HEK293T (cell line): ENCODE measurements at regions not wholly inside any gene's neighbourhood (a gene's known extent, or its start where the extent isn't known, plus 50 kb on each side); places are given as distances from the start of the nearest gene placed in this dataset.

ENCODE experiments used
- ARNT ChIP-seq: fragments of 450-650 bp; IDR thresholded peaks from 2 replicates; pipeline ENCODE4 v1.6.1; 2017; ENCODE audit warnings: mild to moderate bottlenecking
- ELF4 ChIP-seq: fragments of 450-650 bp; IDR thresholded peaks from 2 replicates; pipeline ENCODE4 v1.6.1; 2017; ENCODE audit warnings: antibody characterized with exemption

DNA sequence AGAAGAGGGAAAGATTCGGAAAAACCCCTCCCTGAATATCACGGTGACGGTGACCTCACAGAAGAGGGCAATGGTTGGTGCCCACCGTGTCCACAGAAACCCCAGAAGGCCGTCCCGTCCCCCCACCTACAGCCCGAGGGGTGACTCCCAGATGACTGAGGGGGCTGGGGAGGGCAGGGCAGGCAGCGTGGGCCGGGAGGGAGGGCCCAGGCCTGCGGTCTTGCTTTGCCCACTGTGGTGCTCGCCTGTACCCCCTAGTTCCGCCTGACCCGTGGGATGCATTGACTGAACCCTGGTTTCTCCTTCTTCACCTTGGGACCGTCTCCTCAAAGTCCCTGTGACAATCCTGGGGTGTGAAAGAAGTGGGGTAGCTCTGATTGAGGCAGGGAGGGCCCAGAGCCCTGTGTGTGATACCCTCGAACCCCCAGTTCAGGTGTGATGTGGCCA is 526.7 kb downstream of the BRD1 start:
- TF ChIP-seq ELF4: no peak
- TF ChIP-seq ARNT: no peak
